Thyroid gland (tissue), 4 donors: ENCODE measurements at regions not wholly inside any gene's neighbourhood (a gene's known extent, or its start where the extent isn't known, plus 50 kb on each side); places are given as distances from the start of the nearest gene placed in this dataset.

Experiments used
- POLR2A ChIP-seq, 2 donors: fragments of 450-650 bp; IDR thresholded peaks; one replicate each; pipeline ENCODE4 v1.6.1; 2017; ENCODE audit warnings: antibody characterized with exemption in 2 of 2, mild to moderate bottlenecking in 2 of 2, moderate library complexity in 1 of 2
- TF ChIP-seq, protein P1 (sequence below), 6 experiments: fragments of 200-600 bp in 3 of 6; fragments of 450-650 bp in 3 of 6; sonication (generic) in 3 of 6; IDR thresholded peaks; one replicate each; pipeline ENCODE4 v1.5.1; 2016 to 2019; ENCODE audit warnings: antibody characterized with exemption in 6 of 6, mild to moderate bottlenecking in 2 of 6, inconsistent platforms in 1 of 6, moderate library complexity in 1 of 6

DNA sequence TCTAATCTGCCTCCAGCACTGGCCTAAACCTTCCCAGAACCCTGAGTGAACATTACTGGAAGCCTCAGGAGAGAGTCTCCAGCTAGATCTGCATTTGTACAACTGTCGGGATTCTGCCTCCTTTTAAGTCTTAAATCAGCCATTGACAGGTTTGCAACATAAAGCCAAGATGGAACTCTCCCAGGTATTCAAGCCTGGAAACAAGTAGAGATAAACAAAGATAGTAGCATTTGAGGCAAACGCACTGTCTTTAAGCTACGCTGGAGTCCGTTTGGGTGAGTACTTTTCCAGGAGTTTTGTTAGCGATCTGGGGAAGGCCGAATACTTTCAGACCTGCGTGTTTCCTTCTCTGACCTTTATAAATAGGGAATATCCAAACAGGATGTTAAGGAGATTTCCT lies 317.2 kb upstream of the FZD8 start:
- TF ChIP-seq, protein P1, sequence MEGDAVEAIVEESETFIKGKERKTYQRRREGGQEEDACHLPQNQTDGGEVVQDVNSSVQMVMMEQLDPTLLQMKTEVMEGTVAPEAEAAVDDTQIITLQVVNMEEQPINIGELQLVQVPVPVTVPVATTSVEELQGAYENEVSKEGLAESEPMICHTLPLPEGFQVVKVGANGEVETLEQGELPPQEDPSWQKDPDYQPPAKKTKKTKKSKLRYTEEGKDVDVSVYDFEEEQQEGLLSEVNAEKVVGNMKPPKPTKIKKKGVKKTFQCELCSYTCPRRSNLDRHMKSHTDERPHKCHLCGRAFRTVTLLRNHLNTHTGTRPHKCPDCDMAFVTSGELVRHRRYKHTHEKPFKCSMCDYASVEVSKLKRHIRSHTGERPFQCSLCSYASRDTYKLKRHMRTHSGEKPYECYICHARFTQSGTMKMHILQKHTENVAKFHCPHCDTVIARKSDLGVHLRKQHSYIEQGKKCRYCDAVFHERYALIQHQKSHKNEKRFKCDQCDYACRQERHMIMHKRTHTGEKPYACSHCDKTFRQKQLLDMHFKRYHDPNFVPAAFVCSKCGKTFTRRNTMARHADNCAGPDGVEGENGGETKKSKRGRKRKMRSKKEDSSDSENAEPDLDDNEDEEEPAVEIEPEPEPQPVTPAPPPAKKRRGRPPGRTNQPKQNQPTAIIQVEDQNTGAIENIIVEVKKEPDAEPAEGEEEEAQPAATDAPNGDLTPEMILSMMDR (IDR thresholded peaks at IDR 0.05) = no peak
- no peak for TF ChIP-seq POLR2A (IDR thresholded peaks at IDR 0.05)
